MCF 10A (cell line): ENCODE measurements at regions not wholly inside any gene's neighbourhood (a gene's known extent, or its start where the extent isn't known, plus 50 kb on each side); places are given as distances from the start of the nearest gene placed in this dataset.
"Not testable (repeated sequence)": the region's sequence is repeated elsewhere in the genome, so short reads cannot be mapped to it uniquely, and the experiment has no call there.

Source experiments
- BruUV-seq: library from RNA; stranded (reverse); fragments of 400-500 nt; replicated peaks from 2 replicates; lab custom pipeline; 2021; lab: Mats Ljungman, UMichigan
- CTCF ChIA-PET: fragments of 300-600 bp; sonication (Branson Sonifier 250); formaldehyde crosslinking; extraction: SDS; loops from one replicate; lab custom pipeline; 2021; ENCODE audit warnings: antibody characterized with exemption, inconsistent platforms; lab: Yijun Ruan, JAX
- POLR2A ChIA-PET: fragments of 300-600, 350-650 bp; sonication (Branson Sonifier 250); formaldehyde crosslinking; extraction: SDS; loops from one replicate; lab custom pipeline; 2020; ENCODE audit warnings: antibody characterized with exemption, inconsistent platforms; lab: Yijun Ruan, JAX
- DNase-seq: peaks from one replicate; pipeline ENCODE4 v3.0.0-alpha.2; 2018; ENCODE audit not compliant: unreplicated experiment
- H3K27ac Mint-ChIP-seq: one replicate; pipeline ENCODE4 v1.8.0; 2022; ENCODE audit warnings: mild to moderate bottlenecking, low read depth, mixed read lengths; ENCODE audit not compliant: unreplicated experiment
- H3K27me3 Mint-ChIP-seq: one replicate; pipeline ENCODE4 v1.8.0; 2022; ENCODE audit warnings: mixed read lengths; ENCODE audit not compliant: insufficient read depth, unreplicated experiment
- H3K36me3 Mint-ChIP-seq: one replicate; pipeline ENCODE4 v1.8.0; 2022; ENCODE audit warnings: mild to moderate bottlenecking, moderate library complexity, mixed read lengths; ENCODE audit not compliant: insufficient read depth, unreplicated experiment
- H3K4me1 Mint-ChIP-seq: one replicate; pipeline ENCODE4 v1.8.0; 2022; ENCODE audit warnings: mixed read lengths; ENCODE audit not compliant: insufficient read depth, unreplicated experiment
- H3K4me3 Mint-ChIP-seq: one replicate; pipeline ENCODE4 v1.8.0; 2022; ENCODE audit warnings: mild to moderate bottlenecking, moderate library complexity, mixed read lengths; ENCODE audit not compliant: unreplicated experiment
- H3K9me3 Mint-ChIP-seq: one replicate; pipeline ENCODE4 v1.8.0; 2022; ENCODE audit warnings: mixed read lengths; ENCODE audit not compliant: unreplicated experiment
- CTCF ChIP-seq: fragments of 200-600 bp; IDR thresholded peaks from one replicate; pipeline ENCODE4 v1.8.0; 2022; ENCODE audit warnings: antibody characterized with exemption, mild to moderate bottlenecking; ENCODE audit not compliant: unreplicated experiment
- intact Hi-C: fragments of 100-400 bp; cut with micrococcal nuclease; formaldehyde crosslinking; loops from 2 replicates; pipeline ENCODE4 v1.14.1; 2022

GRCh38 chr11:36736103-36736502 lies 138.1 kb upstream of the RAG2 start:
- H3K9me3 Mint-ChIP-seq = no peaks in the 10 kb centered on the region

GRCh38 chr11:36733721-36734120 lies 135.7 kb upstream of the RAG2 start:
- H3K27me3 Mint-ChIP-seq = peaks cover 84% of the 10 kb centered on the region

More at GRCh38 chr11:36736103-36736502, 138.1 kb upstream of the RAG2 start:
- intact Hi-C loops = no loop called here
- no peaks in the 10 kb centered on the region for H3K4me1 Mint-ChIP-seq
- ChIA-PET CTCF (interaction anchor here (0.7 to 11.6 kb wide), 4 partner anchors 12 to 34 kb away, joined by 3 to 173 read pairs (median 28); no protein-coding TSS in a partner anchor), POLR2A (no interaction called here)
- no peak overlapping the region for H3K4me3 Mint-ChIP-seq
- BruUV-seq = no TSS peak
- H3K27ac Mint-ChIP-seq = no peak overlapping the region
- no peak for DNase-seq
- no peak for TF ChIP-seq CTCF
- no peaks in the 10 kb centered on the region for H3K36me3 Mint-ChIP-seq
- H3K27me3 Mint-ChIP-seq = peaks cover 86% of the 10 kb centered on the region

GRCh38 chr11:36730761-36731160 lies 132.7 kb upstream of the RAG2 start:
- ChIA-PET CTCF (interaction anchor here (0.8 to 11.6 kb wide), 5 partner anchors 9 to 38 kb away, joined by 3 to 173 read pairs (median 4); no protein-coding TSS in a partner anchor), POLR2A (no interaction called here)
- Mint-ChIP-seq H3K4me1 (no peaks in the 10 kb centered on the region), H3K27me3 (peaks cover 61% of the 10 kb centered on the region), H3K4me3 (no peak overlapping the region), H3K27ac (no peak overlapping the region), H3K9me3 (no peaks in the 10 kb centered on the region), H3K36me3 (no peaks in the 10 kb centered on the region)
- intact Hi-C loops = no loop called here
- TF ChIP-seq CTCF = no peak
- DNase-seq = no peak
- no TSS peak for BruUV-seq

More at GRCh38 chr11:36733721-36734120, 135.7 kb upstream of the RAG2 start:
- BruUV-seq, H3K27ac Mint-ChIP-seq, POLR2A ChIA-PET, H3K9me3 Mint-ChIP-seq, H3K4me1 Mint-ChIP-seq, H3K4me3 Mint-ChIP-seq, H3K36me3 Mint-ChIP-seq, DNase-seq, intact Hi-C loops: not testable (repeated sequence)
- CTCF ChIA-PET = interaction anchor here (11.6 kb wide), 1 partner anchor 14 kb away, joined by 173 read pairs; no protein-coding TSS in a partner anchor

GRCh38 chr11:36729825-36730224 lies 131.8 kb upstream of the RAG2 start:
- intact Hi-C loops = no loop called here
- POLR2A ChIA-PET = no interaction called here

More at GRCh38 chr11:36729825-36730224, 131.8 kb upstream of the RAG2 start:
- DNase-seq = no peak
- no peak for TF ChIP-seq CTCF
- CTCF ChIA-PET = interaction anchor here (0.5 to 11.6 kb wide), 6 partner anchors 10 to 166 kb away, joined by 3 to 173 read pairs (median 4); no protein-coding TSS in a partner anchor
- peaks cover 55% of the 10 kb centered on the region for H3K27me3 Mint-ChIP-seq
- no peak overlapping the region for H3K27ac Mint-ChIP-seq
- no TSS peak for BruUV-seq
- H3K36me3 Mint-ChIP-seq = no peaks in the 10 kb centered on the region
- H3K4me3 Mint-ChIP-seq = no peak overlapping the region
- H3K9me3 Mint-ChIP-seq = no peaks in the 10 kb centered on the region
- H3K4me1 Mint-ChIP-seq = no peaks in the 10 kb centered on the region
